ENCODE measurements at regions not wholly inside any gene's neighbourhood (a gene's known extent, or its start where the extent isn't known, plus 50 kb on each side); places are given as distances from the start of the nearest gene placed in this dataset.
"Not testable (repeated sequence)": the region's sequence is repeated elsewhere in the genome, so short reads cannot be mapped to it uniquely, and the experiment has no call there.

GRCh38 chr5:112503749-112504501 lies 84.8 kb upstream of the EPB41L4A start:
- TF ChIP-seq, protein P1, sequence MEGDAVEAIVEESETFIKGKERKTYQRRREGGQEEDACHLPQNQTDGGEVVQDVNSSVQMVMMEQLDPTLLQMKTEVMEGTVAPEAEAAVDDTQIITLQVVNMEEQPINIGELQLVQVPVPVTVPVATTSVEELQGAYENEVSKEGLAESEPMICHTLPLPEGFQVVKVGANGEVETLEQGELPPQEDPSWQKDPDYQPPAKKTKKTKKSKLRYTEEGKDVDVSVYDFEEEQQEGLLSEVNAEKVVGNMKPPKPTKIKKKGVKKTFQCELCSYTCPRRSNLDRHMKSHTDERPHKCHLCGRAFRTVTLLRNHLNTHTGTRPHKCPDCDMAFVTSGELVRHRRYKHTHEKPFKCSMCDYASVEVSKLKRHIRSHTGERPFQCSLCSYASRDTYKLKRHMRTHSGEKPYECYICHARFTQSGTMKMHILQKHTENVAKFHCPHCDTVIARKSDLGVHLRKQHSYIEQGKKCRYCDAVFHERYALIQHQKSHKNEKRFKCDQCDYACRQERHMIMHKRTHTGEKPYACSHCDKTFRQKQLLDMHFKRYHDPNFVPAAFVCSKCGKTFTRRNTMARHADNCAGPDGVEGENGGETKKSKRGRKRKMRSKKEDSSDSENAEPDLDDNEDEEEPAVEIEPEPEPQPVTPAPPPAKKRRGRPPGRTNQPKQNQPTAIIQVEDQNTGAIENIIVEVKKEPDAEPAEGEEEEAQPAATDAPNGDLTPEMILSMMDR (IDR thresholded peaks at IDR 0.05) = not testable (repeated sequence)
- TF ChIP-seq EP300, POLR2A (IDR thresholded peaks at IDR 0.05): not testable (repeated sequence)

All from suprapubic skin (tissue), 3 donors.